ENCODE measurements at regions not wholly inside any gene's neighbourhood (a gene's known extent, or its start where the extent isn't known, plus 50 kb on each side); places are given as distances from the start of the nearest gene placed in this dataset.

DNA sequence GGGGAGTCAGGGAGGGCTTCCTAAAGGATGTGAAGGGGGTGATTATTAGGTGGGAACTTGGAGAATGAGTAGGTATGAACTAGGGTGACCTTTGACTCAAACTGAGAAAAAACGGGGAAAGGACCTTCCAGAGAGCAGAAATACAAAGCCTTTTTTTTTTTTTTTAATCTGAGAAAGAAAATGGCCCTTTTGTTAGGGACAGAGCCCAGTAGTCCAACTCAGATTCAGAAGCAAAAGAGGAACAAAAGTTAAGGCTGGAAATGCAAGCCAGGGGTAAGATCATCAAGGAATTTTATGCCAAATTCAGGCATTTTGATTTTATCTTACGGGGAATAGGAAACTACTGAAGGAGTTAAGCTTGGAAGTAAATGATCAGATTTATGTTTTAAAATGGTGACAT is 96.0 kb upstream of the SMYD2 start:
- DNase-seq (ENCODE audit: low spot score), result no peak
- TF ChIP-seq, protein P1, sequence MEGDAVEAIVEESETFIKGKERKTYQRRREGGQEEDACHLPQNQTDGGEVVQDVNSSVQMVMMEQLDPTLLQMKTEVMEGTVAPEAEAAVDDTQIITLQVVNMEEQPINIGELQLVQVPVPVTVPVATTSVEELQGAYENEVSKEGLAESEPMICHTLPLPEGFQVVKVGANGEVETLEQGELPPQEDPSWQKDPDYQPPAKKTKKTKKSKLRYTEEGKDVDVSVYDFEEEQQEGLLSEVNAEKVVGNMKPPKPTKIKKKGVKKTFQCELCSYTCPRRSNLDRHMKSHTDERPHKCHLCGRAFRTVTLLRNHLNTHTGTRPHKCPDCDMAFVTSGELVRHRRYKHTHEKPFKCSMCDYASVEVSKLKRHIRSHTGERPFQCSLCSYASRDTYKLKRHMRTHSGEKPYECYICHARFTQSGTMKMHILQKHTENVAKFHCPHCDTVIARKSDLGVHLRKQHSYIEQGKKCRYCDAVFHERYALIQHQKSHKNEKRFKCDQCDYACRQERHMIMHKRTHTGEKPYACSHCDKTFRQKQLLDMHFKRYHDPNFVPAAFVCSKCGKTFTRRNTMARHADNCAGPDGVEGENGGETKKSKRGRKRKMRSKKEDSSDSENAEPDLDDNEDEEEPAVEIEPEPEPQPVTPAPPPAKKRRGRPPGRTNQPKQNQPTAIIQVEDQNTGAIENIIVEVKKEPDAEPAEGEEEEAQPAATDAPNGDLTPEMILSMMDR (IDR thresholded peaks at IDR 0.05; ENCODE audit: extremely low read depth, insufficient read depth, missing control alignments), result no peak
- in situ Hi-C loops (cut with MboI; ENCODE audit: low pct_unique_long_range_greater_than_20kb, low sequenced_read_pairs, unreplicated experiment), result no loop called here

DNA sequence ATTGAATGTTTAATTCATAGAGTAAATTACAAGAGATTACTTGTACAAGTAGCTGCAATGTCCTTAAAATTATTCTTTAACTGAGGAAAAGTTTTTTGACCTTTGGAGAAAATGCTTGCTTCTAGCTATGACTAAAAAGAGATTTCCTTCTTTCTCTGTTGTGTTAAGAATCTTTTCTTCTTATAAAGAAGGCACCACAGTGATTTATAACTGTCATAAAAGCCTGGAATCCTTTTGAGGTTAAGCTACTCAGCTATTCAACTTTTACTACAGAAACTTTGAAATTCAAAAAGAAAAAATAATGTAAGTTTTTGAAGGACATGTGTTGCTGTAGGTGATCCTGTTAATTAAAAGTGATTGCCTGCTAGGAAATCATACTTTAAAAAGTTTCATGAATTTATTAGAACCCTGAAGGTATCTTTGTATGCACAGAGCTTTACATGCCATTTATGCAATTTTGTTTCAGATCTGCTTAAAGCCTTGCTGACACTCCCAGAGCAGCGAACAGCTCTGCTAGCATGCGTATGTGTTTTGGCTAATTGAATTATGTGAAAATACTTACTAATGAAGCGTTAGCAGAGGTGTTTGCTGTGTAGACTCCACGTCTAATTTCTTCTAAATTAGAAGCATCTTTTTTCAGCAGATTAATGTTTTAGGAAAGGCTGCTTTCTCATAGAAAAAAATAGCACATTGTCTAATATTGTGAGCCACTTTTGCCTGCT is 94.7 kb upstream of the SMYD2 start:
- no peak for DNase-seq (ENCODE audit: low spot score)
- TF ChIP-seq, protein P1 (IDR thresholded peaks at IDR 0.05; ENCODE audit: extremely low read depth, insufficient read depth, missing control alignments), result no peak
- in situ Hi-C loops (cut with MboI; ENCODE audit: low pct_unique_long_range_greater_than_20kb, low sequenced_read_pairs, unreplicated experiment), result no loop called here

DNA sequence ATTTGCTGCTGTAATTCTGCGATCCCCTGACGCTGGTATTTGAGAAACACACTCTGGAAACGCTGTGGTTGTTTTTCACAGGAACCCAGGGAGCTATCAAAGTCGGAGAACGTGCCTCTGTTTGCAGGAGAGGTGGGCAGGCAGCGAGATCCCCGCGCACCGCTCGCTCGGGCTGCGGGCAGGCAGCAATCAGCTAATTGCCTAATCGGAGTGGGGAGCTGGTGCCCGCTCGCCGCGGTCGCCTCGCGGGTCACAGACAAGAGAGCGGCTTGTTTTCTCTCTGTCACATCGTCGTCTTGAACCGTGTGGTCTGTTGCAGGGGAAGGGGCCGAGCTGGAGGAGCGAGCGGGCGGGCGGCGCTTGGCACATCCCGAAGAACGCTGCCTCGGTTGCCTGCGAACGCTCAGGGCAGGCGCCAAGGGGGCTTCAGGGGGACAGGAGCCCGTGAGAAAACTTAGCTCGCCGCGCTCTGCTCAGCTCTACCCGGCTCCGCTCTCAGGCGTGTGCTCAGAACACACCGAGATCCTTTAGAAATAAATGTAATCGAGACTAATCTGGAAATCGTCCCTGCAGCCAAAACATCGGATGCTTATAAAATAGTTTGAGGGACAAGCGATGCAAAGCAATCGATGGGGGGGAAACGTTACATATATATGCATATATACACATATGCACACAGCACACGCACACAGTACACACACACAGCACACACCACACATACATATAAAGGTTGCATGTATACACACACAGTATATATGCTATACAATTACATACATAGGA is 93.6 kb upstream of the SMYD2 start:
- DNase-seq (ENCODE audit: low spot score), result no peak
- TF ChIP-seq, protein P1 (IDR thresholded peaks at IDR 0.05; ENCODE audit: extremely low read depth, insufficient read depth, missing control alignments), result no peak
- in situ Hi-C loops (cut with MboI; ENCODE audit: low pct_unique_long_range_greater_than_20kb, low sequenced_read_pairs, unreplicated experiment), result no loop called here

DNA sequence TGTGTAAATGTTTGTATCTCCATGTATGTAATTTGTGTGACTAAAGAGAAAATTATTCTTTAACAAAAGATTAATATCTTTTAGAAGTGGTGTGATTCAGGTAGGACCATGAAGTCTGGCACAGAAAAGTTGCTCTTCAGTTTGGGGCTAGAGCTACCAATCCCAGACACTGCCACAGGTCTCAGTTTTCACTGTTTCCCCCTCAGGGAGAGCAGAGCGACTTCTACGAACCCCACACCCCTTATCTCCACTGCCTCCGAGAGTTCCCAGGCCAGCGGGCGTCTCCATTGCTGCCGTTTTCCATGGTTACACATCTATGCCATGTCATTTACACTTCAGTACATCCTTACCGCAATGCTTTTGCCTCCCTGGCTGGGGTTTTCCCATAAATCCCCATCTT is 93.0 kb upstream of the SMYD2 start:
- in situ Hi-C loops (cut with MboI; ENCODE audit: low pct_unique_long_range_greater_than_20kb, low sequenced_read_pairs, unreplicated experiment), result no loop called here
- DNase-seq (ENCODE audit: low spot score), result no peak
- TF ChIP-seq, protein P1 (IDR thresholded peaks at IDR 0.05; ENCODE audit: extremely low read depth, insufficient read depth, missing control alignments), result no peak

DNA sequence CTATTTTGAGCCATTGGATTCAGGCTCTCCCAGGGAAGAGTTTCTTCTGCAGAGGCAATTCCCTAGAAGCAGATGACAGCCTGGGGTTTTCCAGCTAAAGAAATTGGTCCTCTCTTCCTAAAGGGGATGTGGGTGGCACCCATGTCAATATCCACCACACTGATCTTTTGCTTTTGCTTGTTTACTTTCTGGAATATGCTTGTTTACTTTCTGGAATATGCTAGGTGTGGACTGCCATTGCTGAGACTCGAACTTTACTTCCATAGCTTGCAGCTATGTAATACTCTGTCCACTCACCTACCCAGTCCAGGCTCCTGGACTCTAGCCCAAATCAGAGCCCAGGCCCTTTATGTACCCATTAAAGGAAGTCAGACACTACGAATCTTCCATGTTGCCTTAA is 92.1 kb upstream of the SMYD2 start:
- TF ChIP-seq, protein P1 (IDR thresholded peaks at IDR 0.05; ENCODE audit: extremely low read depth, insufficient read depth, missing control alignments), result no peak
- DNase-seq (ENCODE audit: low spot score), result no peak
- in situ Hi-C loops (cut with MboI; ENCODE audit: low pct_unique_long_range_greater_than_20kb, low sequenced_read_pairs, unreplicated experiment), result no loop called here

DNA sequence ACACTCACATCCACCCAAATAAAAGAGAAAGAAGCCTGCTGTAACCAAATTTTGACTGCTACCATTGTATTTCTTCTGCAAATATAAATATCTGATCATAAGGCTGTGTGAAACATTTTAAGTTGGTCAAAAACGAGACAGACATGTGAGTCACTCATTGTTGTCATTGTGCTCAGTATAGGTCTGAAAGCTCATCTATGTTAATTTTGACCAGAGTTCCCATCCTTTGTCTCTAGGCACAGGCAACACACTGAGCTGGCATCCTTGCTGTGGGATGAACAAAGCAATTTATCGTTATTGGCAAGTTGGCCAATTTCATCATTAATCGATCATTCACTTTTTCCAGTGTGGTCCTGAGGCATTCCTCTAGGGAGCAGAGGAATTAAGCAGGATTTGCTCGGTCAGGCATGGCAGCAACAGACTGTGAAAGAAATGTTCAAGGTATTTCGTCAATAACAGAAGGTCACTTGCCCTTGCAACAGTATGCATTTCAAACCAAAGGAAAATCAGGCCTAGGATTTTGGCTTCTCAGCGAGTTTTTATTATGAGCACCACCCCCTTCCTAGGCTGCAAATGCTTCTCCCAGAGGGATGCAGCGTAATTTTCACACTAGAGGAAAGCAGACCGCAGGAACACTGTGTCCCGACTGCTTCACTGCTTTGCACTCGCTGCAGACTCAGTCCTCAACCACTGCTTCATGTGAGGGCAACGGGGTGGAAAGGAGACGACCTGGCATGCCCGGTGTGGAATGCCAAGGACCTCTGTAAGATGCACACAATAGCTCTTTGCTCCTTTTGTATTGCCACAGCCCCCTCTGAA is 87.9 kb upstream of the SMYD2 start:
- no peak for DNase-seq (ENCODE audit: low spot score)
- in situ Hi-C loops (cut with MboI; ENCODE audit: low pct_unique_long_range_greater_than_20kb, low sequenced_read_pairs, unreplicated experiment), result no loop called here
- TF ChIP-seq, protein P1 (IDR thresholded peaks at IDR 0.05; ENCODE audit: extremely low read depth, insufficient read depth, missing control alignments), result no peak
